Astrocyte of the cerebellum (primary cell): ENCODE measurements at regions not wholly inside any gene's neighbourhood (a gene's known extent, or its start where the extent isn't known, plus 50 kb on each side); places are given as distances from the start of the nearest gene placed in this dataset.

Experiments
- DNase-seq: peaks from one replicate; pipeline ENCODE4 v3.0.0-alpha.2; 2011; ENCODE audit warnings: low read depth
- H3K4me3 ChIP-seq: 2 replicates; pipeline ENCODE4 v1.5.1; 2011; ENCODE audit warnings: mild to moderate bottlenecking, low read depth, low read length, moderate library complexity
- in situ Hi-C: cut with HindIII; loops from 2 replicates; pipeline ENCODE4 v1.10.0; 2017; ENCODE audit warnings: low sequenced_read_pairs
- TF ChIP-seq, protein P1 (sequence below): IDR thresholded peaks from 2 replicates; pipeline ENCODE4 v1.5.1; 2012; ENCODE audit warnings: low read length, low read depth, moderate library complexity, mild to moderate bottlenecking; ENCODE audit errors: missing control alignments

DNA sequence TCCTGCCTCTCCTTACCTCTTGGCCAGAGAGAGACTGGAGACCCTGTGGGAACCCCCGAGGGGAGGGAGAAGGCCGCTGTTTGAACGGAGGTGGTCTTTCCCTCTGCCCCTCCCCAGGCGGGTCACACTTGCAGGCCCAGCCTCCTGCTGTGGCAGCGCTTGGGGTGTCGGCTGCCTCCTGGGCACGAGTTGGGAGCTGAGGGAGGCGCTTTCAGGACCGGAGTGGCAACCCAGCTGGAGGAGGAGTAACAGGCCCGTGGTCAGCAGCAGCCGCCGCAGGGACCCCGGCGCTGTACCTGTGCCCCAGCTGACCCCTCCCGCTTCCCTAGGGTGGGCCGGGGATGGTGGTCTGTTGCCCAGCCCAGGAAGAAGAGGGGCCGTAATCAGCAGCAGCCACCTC is 278.3 kb downstream of the SEC14L1 start:
- no peak overlapping the region for H3K4me3 ChIP-seq
- no peak for DNase-seq
- TF ChIP-seq, protein P1, sequence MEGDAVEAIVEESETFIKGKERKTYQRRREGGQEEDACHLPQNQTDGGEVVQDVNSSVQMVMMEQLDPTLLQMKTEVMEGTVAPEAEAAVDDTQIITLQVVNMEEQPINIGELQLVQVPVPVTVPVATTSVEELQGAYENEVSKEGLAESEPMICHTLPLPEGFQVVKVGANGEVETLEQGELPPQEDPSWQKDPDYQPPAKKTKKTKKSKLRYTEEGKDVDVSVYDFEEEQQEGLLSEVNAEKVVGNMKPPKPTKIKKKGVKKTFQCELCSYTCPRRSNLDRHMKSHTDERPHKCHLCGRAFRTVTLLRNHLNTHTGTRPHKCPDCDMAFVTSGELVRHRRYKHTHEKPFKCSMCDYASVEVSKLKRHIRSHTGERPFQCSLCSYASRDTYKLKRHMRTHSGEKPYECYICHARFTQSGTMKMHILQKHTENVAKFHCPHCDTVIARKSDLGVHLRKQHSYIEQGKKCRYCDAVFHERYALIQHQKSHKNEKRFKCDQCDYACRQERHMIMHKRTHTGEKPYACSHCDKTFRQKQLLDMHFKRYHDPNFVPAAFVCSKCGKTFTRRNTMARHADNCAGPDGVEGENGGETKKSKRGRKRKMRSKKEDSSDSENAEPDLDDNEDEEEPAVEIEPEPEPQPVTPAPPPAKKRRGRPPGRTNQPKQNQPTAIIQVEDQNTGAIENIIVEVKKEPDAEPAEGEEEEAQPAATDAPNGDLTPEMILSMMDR, result no peak
- in situ Hi-C loops, result no loop called here

DNA sequence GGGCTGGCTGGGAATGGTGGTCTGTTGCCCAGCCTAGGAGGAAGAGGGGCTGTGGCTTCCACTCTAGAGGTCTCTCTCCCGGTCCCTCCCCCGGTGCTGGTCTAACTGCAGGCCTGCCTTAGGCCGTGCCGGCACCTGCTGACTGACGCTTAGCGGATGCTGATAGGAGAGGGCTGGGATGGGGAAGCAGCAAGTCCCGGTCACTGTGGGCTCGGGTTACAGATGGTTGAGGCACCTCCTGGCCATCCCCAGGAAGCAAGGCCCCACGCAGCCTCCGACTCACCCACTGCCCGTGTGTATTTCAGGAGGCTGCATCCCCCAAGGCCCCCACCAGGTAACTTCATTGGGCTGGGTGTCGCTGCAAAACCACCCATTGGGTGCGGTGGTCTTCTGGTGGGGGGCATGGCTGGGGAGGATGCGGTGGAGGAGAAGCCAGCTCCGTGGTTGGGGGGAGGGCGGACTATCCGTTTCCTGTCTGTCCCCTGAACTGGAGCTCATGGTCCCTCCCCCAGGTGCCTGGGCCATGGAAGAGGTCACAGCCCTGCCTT is 278.9 kb downstream of the SEC14L1 start:
- TF ChIP-seq, protein P1, result no peak
- no peak overlapping the region for H3K4me3 ChIP-seq
- no peak for DNase-seq
- in situ Hi-C loops, result loop anchor here (5.0 kb wide), 1 partner anchor 92 kb away; no protein-coding TSS in a partner anchor

DNA sequence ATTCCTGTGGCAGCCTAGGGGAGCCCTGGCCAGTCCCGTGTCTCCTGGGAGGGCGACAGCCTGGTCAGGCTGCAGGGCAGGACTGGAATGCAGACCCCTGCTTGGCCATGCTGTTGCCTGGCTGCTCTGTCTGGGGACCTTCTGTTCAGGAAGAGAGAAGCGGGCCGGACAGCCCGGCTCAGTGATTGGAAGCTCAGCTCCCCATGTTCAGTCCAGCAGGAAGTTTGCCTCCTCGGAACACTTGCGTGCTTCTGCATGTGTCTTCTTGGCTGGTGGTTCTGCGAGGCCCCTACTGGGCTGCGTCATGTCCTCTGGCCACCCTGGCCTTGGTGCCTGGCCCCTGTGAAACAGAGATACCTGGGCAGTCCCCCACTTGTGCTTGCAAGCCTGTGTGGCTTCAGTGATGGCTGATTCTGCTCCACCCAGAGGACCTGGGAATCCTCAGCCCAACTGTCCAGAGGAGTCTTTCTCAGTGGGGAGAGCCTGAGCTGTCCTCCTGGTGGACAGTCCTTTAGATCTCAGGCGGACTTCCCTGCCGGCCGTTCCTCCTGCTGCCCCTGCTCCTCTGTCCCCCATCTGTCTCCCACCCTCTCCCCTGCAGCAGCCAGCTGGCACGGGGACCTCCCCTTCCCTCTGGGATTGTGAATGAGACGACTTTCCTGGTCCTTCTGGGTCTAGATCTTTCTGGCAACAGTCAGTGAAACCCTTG is 279.5 kb downstream of the SEC14L1 start:
- no peak overlapping the region for H3K4me3 ChIP-seq
- TF ChIP-seq, protein P1, result no peak
- DNase-seq, result no peak
- in situ Hi-C loops, result loop anchor here (5.0 kb wide), 1 partner anchor 93 kb away; no protein-coding TSS in a partner anchor

DNA sequence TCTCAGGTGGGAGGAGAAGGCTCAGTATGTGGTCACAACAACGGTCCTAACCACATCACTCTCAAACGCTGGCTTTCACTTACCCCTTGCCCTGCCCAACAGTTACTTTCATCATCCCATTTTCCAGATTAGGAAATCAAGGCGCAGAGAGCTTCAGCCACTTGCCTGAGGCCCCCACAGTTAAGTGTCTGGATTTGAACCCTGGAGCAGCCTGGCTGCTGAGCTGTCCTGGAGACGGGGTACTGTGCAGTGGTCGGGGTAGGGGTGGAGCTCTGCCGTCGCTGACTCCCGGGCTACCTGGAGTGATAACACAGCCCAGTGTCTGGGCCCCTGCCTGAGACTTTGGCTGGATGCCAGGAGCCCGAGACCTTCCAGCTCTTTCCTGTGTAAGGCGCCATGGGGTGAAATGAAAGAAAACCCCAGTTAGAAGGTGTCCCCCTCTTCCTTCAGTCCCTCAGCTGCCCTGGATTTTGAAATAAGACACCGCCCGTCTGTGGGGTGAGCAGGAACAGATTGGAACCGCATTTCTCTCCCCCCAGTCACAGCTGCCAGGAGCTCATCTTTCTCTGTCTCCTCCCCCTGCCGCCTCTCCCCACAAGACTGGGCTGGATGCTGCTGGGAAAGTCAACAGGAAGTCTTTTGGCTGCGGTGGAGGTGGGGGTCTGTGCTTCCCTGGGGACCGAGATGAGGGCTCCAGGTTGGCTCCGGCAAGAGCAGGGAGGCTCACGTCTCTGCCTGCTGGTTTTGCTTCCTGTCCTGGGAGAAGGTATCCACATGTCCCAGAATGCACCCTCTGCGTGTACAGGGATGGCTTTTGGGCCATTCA is 280.2 kb downstream of the SEC14L1 start:
- DNase-seq, result peak; percentile 63
- in situ Hi-C loops, result loop anchor here (5.0 kb wide), 1 partner anchor 94 kb away; no protein-coding TSS in a partner anchor
- peak overlapping the region; percentile 9 for H3K4me3 ChIP-seq
- TF ChIP-seq, protein P1, result no peak

DNA sequence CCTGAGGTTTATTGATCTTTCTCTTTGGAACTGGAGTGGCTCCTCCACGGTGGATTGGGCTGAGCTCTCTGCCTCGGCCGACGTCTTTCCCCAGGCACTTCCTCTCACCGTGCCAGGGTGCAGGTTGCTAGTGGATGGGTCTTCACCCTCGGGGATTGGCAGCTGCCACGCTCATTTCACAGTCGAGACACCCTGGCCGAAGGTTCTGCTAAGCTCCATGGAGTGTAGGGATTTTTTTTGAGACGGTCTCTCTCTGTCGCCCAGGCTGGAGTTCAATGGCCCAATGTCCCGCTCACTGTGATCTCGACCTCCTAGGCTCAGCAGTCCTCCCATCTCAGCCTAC is 280.8 kb downstream of the SEC14L1 start:
- in situ Hi-C loops, result loop anchor here (5.0 kb wide), 1 partner anchor 94 kb away; no protein-coding TSS in a partner anchor
- TF ChIP-seq, protein P1, result no peak
- no peak overlapping the region for H3K4me3 ChIP-seq
- no peak for DNase-seq

DNA sequence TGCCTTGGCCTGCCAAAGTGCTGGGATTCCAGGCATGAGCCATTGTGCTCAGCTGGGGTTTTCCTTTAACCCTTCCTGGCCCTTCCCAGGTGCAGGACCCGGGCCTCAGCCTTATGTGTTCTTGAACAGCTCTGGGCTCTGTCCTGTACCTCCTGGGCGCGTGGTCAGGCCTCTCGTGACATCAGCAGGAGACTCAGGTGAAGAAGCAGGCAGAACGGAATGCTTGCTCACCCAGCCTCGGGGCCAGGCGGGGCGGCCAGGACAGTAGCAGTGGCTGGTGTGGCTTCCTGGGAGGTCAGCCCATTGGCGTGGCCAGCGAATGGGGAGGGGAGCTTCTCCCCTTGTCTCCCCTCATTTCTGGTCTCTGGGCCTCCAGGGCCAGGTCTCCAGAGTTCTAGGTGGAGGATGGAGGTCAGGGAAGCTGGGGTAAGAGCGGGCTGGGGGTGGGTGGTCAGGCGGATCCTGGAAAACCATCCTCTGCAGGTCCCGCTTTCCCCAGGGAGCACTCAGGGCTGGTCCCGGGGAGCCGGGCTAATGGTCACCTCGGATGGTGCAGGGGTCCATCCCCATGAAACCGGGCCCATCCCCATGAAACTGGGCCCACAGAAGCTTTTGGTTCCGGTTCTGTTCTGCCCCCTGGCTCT is 281.5 kb downstream of the SEC14L1 start:
- no peak for DNase-seq

More for the DNA sequence above, 281.5 kb downstream of the SEC14L1 start:
- in situ Hi-C loops, result loop anchor here (5.0 kb wide), 1 partner anchor 95 kb away; no protein-coding TSS in a partner anchor
- TF ChIP-seq, protein P1, result no peak
- H3K4me3 ChIP-seq, result no peak overlapping the region
